GM18858 (cell line): ENCODE measurements at regions not wholly inside any gene's neighbourhood (a gene's known extent, or its start where the extent isn't known, plus 50 kb on each side); places are given as distances from the start of the nearest gene placed in this dataset.

Experiments
- ATAC-seq: cut with Tn5 transposase; IDR thresholded peaks from one replicate; pipeline ENCODE4 v1.9.1; 2021; ENCODE audit not compliant: unreplicated experiment

- no peak for ATAC-seq
These were observed 280.8 kb downstream of the ARHGAP12 start for GRCh38 chr10:31647861-31648260.

GRCh38 chr10:31646519-31646918 is 282.1 kb downstream of the ARHGAP12 start:
- no peak for ATAC-seq

- ATAC-seq = no peak
These were observed 282.8 kb downstream of the ARHGAP12 start for GRCh38 chr10:31645786-31646185.

GRCh38 chr10:31644931-31645633 is 283.5 kb downstream of the ARHGAP12 start:
- no peak for ATAC-seq

- ATAC-seq = no peak
These were observed 286.4 kb downstream of the ARHGAP12 start for GRCh38 chr10:31642281-31642680.

- no peak for ATAC-seq
These were observed 293.1 kb downstream of the ARHGAP12 start for GRCh38 chr10:31635415-31636065.

- no peak for ATAC-seq
These were observed 293.6 kb downstream of the ARHGAP12 start for GRCh38 chr10:31635009-31635408.

GRCh38 chr10:31630861-31631567 is 297.6 kb downstream of the ARHGAP12 start:
- no peak for ATAC-seq

- no peak for ATAC-seq
These were observed 303.1 kb downstream of the ARHGAP12 start for GRCh38 chr10:31625566-31625965.

GRCh38 chr10:31624611-31625010 is 304.0 kb downstream of the ARHGAP12 start:
- no peak for ATAC-seq

GRCh38 chr10:31623947-31624346 is 304.7 kb downstream of the ARHGAP12 start:
- no peak for ATAC-seq

GRCh38 chr10:31623466-31623865 is 304.4 kb downstream of the ZEB1 start:
- no peak for ATAC-seq

GRCh38 chr10:31622978-31623377 is 304.0 kb downstream of the ZEB1 start:
- no peak for ATAC-seq

GRCh38 chr10:31621733-31622132 is 302.7 kb downstream of the ZEB1 start:
- no peak for ATAC-seq

- no peak for ATAC-seq
These were observed 301.5 kb downstream of the ZEB1 start for GRCh38 chr10:31620226-31621151.

- no peak for ATAC-seq
These were observed 300.6 kb downstream of the ZEB1 start for GRCh38 chr10:31619531-31620061.

GRCh38 chr10:31618541-31619291 is 299.7 kb downstream of the ZEB1 start:
- no peak for ATAC-seq

GRCh38 chr10:31617757-31618156 is 298.7 kb downstream of the ZEB1 start:
- no peak for ATAC-seq

GRCh38 chr10:31617133-31617532 is 298.1 kb downstream of the ZEB1 start:
- no peak for ATAC-seq

GRCh38 chr10:31615129-31615528 is 296.1 kb downstream of the ZEB1 start:
- ATAC-seq = no peak
